ENCODE measurements at regions not wholly inside any gene's neighbourhood (a gene's known extent, or its start where the extent isn't known, plus 50 kb on each side); places are given as distances from the start of the nearest gene placed in this dataset.
"Not testable (repeated sequence)": the region's sequence is repeated elsewhere in the genome, so short reads cannot be mapped to it uniquely, and the experiment has no call there.

DNA sequence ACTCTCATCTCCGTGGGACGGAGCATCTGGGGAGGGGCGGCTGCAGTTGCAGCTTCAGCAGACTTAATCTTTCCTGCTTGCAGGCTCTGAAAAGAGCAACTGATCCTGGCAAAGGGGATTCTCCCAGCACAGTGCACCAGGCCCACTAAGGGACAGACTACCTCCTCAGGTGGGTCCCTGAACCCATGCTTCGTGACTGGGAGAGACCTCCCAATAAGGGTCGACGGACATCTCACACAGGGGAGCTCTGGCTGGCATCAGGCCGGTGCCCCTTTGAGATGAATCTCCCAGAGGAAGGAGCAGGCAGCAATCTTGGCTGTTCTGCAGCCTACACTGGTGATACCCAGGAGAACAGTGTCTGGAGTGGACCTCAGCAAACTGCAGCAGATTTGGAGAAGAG is 303.3 kb upstream of the FGF16 start:
- DNase-seq (ENCODE audit: low read depth, low spot score) = no peak

DNA sequence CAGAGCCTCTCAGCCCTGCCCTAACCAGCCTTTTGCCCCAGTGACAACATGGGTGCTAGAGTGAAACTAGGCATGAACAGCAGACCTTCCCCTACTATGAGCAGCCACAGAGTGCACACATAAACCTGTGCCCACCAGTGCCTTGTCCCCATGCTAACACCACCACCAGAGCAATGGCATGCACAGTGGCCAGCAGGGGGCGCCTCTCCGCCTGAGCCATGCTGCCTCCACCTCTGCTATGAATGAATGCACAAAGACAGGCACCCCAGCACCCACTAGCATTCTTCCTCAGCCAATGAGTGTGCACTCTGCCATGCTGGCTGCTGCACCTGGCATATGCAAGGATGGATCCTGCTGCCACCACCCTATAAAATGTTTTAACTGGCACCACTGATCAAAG is 286.9 kb upstream of the FGF16 start:
- no peak for DNase-seq (ENCODE audit: low read depth, low spot score)

- DNase-seq (ENCODE audit: low read depth, low spot score) = no peak
Observed at GRCh38 chrX:77162777-77163176, 284.4 kb upstream of the FGF16 start.

- DNase-seq (ENCODE audit: low read depth, low spot score) = no peak
Observed at GRCh38 chrX:77167993-77168392, 279.2 kb upstream of the FGF16 start.

DNA sequence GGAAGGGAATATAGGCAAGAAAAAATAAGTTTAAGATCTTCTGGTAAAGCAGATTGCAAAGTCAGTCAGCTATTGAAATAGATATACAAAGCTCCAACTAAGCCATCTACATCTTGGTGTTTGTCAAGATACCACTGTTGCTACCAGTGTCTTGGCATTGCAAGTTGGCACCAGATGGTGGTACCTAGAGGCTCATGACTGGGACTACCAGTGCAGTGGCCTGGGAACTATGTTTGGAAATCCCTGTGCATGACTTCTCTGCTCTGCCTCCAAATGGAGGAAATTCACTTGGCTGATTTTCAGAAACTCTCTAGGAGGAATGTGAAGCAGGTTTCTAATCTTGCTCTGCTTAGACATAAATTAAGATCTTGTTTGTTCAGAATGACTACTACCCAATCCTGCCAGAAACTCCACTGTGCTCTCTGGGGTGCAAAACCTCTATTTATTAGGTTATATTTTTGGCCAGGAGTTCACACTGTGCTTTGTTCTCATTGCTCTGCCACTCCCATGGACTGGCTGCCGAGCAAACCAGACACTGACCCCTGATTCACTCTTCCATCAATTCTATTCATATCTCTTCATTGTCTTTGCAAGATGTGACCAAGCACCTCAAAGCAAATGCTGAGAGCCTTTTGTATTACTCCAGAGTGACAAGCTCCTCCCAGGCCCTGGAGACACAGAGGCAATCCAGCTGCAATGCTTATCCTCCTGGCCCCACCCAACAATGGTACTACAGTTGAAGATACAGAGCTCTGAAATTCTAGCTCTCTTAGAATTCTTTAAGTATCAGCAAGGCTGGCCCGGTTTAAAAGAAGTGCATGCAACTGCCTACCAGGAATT is 272.3 kb upstream of the FGF16 start:
- no peak for DNase-seq (ENCODE audit: low read depth, low spot score)

DNA sequence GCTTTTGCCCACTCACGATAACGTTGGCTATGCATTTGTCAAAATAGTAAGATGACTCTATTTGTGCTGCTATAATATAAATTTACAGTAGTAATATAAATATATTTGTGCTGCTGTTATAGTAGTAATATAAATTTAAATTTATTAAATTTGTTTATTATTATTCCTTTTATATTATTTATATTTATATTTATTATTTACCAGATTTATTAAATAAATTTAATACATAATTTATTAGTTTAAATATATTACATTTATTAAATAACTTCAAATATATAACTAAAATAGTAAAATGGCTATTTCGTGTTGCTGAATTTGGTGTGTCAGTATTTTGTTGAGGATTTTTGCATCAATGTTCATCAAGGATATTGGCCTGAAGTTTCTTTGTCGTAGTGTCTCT is 246.5 kb upstream of the FGF16 start:
- DNase-seq (ENCODE audit: low read depth, low spot score) = no peak

- no peak for DNase-seq (ENCODE audit: low read depth, low spot score)
Observed at GRCh38 chrX:77223046-77223445, 224.1 kb upstream of the FGF16 start.

DNA sequence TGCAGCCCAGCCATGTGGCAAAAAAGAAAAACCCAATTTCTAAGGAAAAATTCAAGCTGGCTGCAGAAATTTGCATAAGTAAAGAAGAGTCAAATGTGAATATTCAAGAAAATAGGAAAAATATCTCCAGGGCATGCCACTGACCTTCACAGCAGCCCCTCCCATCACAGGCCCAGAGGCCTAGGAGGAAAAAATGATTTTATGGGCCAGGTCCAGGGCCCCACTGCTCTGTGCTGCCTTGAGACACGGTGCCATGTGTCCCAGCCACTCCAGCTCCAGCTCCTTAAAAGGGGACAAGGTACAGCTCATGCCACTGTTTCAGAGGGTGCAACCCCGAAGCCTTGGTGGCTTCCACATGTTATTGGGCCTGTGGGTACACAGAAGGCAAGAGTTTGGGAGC is 182.7 kb upstream of the FGF16 start:
- no peak for DNase-seq (ENCODE audit: low read depth, low spot score)

GRCh38 chrX:77275392-77275791 is 171.8 kb upstream of the FGF16 start:
- no peak for DNase-seq (ENCODE audit: low read depth, low spot score)

DNA sequence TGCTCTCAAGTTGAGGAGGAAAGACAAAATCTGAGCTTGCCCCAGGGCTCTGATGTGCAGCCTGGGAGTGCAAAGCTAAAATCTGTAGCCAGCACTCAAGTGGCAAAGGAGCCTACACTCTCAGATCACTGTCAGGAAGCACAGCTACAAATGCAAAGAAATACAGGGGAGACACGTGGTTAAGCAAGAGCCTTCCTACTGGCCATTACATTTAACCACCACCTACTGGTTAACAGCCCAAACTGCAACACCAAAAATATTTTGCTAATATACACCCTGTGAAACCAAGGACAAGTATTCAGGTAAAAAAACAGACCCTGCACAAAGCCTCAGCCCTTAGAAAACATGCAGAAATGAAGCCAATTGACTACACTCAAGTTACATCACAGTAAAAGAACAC is 170.4 kb upstream of the FGF16 start:
- DNase-seq (ENCODE audit: low read depth, low spot score) = no peak

- DNase-seq (ENCODE audit: low read depth, low spot score) = no peak
Observed at GRCh38 chrX:77277911-77278310, 169.3 kb upstream of the FGF16 start.

- DNase-seq (ENCODE audit: low read depth, low spot score) = not testable (repeated sequence)
Observed at GRCh38 chrX:77279373-77279772, 167.8 kb upstream of the FGF16 start.

DNA sequence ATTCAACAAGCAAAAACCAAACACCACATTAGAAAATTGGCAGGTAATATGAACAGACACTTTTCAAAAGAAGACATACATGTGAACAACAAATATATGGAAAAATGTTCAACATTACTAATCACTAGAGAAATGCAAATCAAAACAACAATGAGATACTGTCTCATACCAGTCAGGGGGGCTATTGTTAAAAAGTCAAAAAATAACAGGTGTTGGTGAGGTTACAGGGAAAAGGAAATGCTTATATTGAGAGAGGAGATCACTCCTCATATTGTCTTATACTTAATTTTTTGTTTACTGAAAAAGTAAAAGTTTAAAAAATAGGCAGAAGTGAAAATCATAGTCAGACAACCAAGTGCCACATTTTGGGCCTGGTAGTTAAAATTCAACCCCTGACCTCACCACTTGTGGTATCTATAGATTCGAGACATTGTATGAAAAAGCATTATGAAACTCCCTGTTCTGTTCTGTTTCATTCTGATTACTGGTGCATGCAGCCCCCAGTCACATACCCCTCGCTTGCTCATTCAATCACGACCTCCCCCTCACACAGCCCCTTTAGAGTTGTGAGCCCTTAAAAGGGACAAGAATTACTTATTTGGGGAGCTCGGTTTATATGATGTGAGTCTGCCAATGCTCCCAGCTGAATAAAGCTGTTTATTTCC is 153.7 kb upstream of the FGF16 start:
- DNase-seq (ENCODE audit: low read depth, low spot score) = no peak

DNA sequence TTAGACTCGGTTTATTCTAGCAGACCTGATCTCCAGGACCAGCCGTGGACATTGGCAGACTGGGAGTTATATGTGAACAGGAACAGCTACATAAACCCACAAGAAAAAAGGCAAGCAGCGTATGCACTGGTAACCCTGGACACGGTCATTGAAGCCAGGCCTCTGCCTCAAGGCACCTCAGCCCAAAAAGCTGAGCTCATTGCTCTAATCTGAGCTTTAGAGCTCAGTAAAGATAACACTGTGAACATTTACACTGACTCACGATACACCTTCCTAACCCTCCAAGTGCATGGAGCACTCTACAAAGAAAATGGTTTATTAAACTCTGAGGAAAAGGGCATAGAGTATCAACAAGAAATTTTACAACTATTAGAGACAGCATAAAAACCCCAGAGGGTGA is 148.9 kb upstream of the FGF16 start:
- no peak for DNase-seq (ENCODE audit: low read depth, low spot score)

DNA sequence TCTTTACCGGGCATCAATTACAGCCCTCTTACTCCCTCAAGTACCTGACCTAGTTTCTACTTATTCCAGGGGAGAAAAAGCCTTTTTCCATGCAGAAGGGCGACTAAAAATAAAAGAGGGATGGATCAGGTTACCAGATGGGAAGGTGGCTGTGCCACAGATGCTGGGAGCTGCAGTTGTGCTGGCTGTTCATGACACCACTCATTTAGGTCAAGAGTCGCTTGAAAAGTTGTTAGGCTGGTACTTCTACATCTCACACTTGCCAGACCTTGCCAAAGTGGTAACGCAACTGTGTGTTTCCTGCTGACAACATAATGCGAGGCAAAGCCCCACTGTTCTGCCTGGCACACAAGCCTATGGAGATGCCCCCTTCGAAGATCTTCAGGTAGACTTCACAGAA is 148.4 kb upstream of the FGF16 start:
- no peak for DNase-seq (ENCODE audit: low read depth, low spot score)

GRCh38 chrX:77299549-77299948 is 147.6 kb upstream of the FGF16 start:
- no peak for DNase-seq (ENCODE audit: low read depth, low spot score)

DNA sequence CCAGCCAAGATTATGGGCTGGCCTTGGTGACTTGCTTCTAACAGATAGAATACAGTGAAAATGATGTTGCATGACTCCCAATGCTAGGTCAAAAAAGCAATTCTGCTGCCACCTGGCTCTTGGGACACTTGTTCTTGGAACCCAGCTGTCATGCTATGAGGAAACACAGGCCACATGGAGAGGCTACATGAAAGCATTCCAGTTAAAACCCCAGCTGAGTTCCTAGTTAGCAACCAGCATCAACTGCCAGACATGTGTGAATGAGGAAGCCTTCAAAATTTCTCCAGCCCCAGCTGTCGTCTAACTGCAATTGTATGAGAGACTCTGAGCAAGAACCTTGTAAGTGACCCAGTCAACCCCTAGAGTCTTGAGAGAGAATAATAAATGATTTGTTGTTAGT is 105.2 kb upstream of the FGF16 start:
- DNase-seq (ENCODE audit: low read depth, low spot score) = no peak

- DNase-seq (ENCODE audit: low read depth, low spot score) = no peak
Observed at GRCh38 chrX:77346859-77347258, 100.3 kb upstream of the FGF16 start.

GRCh38 chrX:77347572-77347971 is 99.6 kb upstream of the FGF16 start:
- DNase-seq (ENCODE audit: low read depth, low spot score) = no peak

DNA sequence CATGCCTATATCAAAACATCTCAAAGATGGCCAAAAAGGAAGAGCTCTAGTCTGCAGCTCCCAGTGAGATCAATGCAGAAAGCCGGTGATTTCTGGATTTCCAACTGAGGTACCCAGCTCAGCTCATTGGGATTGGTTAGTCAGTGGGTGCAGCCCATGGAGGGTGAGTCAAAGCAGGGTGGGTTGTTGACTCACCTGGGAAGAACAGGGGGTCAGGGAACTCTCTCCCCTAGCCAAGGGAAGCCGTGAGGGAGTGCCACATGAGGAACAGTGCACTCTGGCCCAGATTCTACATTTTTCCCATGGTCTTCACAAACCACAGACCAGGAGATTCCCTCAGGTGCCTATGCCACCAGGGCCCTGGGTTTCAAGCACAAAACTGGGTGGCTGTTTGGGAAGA is 57.3 kb upstream of the FGF16 start:
- no peak for DNase-seq (ENCODE audit: low read depth, low spot score)

DNA sequence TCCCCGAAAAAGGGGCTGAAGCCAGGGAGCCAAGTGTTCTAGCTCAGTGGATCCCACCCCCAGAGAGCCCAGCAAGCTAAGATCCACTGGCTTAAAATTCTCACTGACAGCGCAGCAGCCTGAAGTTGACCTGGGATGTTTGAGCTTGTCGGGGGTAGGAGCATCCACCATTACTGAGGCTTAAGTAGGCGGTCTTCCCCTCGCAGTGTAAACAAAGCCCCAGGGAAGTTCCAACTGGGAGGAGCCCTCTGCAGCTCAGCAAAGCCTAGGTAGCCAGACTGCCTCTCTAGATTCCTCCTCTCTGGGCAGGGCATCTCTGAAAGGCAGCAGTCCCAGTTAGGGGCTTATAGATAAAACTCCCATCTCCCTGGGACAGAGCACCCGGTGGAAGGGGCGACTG is 56.8 kb upstream of the FGF16 start:
- not testable (repeated sequence) for DNase-seq (ENCODE audit: low read depth, low spot score)

- no peak for DNase-seq (ENCODE audit: low read depth, low spot score)
Observed at GRCh38 chrX:77396781-77397180, 50.4 kb upstream of the FGF16 start.
